Neural progenitor cell (in vitro differentiated cells): ENCODE measurements at regions not wholly inside any gene's neighbourhood (a gene's known extent, or its start where the extent isn't known, plus 50 kb on each side); places are given as distances from the start of the nearest gene placed in this dataset.

ENCODE experiments used
- CTCF ChIP-seq: fragments of 200-600 bp; sonication (generic); IDR thresholded peaks from 2 replicates; pipeline ENCODE4 v1.5.1; 2017; ENCODE audit warnings: antibody characterized with exemption, mild to moderate bottlenecking
- EZH2 ChIP-seq: fragments of 200-600 bp; sonication (generic); IDR thresholded peaks from 2 replicates; pipeline ENCODE4 v1.6.1; 2017; ENCODE audit warnings: antibody characterized with exemption, mild to moderate bottlenecking, moderate library complexity
- EZH2phosphoT487 ChIP-seq: fragments of 200-600 bp; sonication (generic); IDR thresholded peaks from 2 replicates; pipeline ENCODE4 v1.6.1; 2017; ENCODE audit warnings: antibody characterized with exemption

- TF ChIP-seq CTCF (no peak), EZH2 (no peak), EZH2phosphoT487 (no peak)
Observed at GRCh38 chr3:110296885-110297284, 774.7 kb upstream of the NECTIN3 start.
